H1 (cell line): ENCODE measurements at regions not wholly inside any gene's neighbourhood (a gene's known extent, or its start where the extent isn't known, plus 50 kb on each side); places are given as distances from the start of the nearest gene placed in this dataset.

Source experiments
- CTCF ChIA-PET: fragments of 300-600 bp; sonication (Branson Sonifier 250); formaldehyde crosslinking; loops from one replicate; lab custom pipeline; 2021; ENCODE audit not compliant: partially characterized antibody; lab: Charles Lee
- POLR2A ChIA-PET: fragments of 300-600 bp; sonication (Branson Sonifier 250); formaldehyde crosslinking; loops from one replicate; lab custom pipeline; 2021; ENCODE audit warnings: inconsistent platforms; ENCODE audit not compliant: partially characterized antibody; lab: Charles Lee
- DNase-seq, 2 experiments: peaks; one replicate each; pipeline versions ENCODE4 v3.0.0 to v3.0.0-alpha.2; 2010 to 2022; ENCODE audit warnings: low spot score in 2 of 2, low read depth in 1 of 2, mixed read lengths in 1 of 2
- FAIRE-seq: peaks from 2 replicates; lab custom pipeline; 2011; peaks lifted over from hg19 to GRCh38; lab: Jason Lieb, UNC
- H2AFZ ChIP-seq: 2 replicates; pipeline ENCODE4 v1.8.1; 2012; ENCODE audit warnings: low read length, inconsistent platforms
- H2AK5ac ChIP-seq: 2 replicates; pipeline ENCODE4 v1.6.1; 2013; ENCODE audit warnings: low read depth, low read length
- H2BK120ac ChIP-seq: replicated peaks from 2 replicates; pipeline ENCODE3; 2013; ENCODE audit warnings: low read depth, low read length, inconsistent platforms
- H2BK12ac ChIP-seq: 2 replicates; pipeline ENCODE4 v1.6.1; 2013; ENCODE audit warnings: low read depth, low read length
- H2BK15ac ChIP-seq: 2 replicates; pipeline ENCODE4 v1.6.1; 2013; ENCODE audit warnings: low read length
- H2BK20ac ChIP-seq: 2 replicates; pipeline ENCODE4 v1.6.1; 2013; ENCODE audit warnings: low read length
- H2BK5ac ChIP-seq: 2 replicates; pipeline ENCODE4 v1.6.1; 2013; ENCODE audit warnings: low read depth, low read length
- H3K14ac ChIP-seq: 2 replicates; pipeline ENCODE4 v1.6.1; 2013; ENCODE audit warnings: inconsistent platforms; ENCODE audit not compliant: insufficient read length
- H3K18ac ChIP-seq: 2 replicates; pipeline ENCODE4 v1.6.1; 2013; ENCODE audit warnings: low read length; ENCODE audit errors: extremely low read depth
- H3K23ac ChIP-seq: 2 replicates; pipeline ENCODE4 v1.6.1; 2013; ENCODE audit warnings: inconsistent platforms; ENCODE audit not compliant: insufficient read length
- H3K23me2 ChIP-seq: 2 replicates; pipeline ENCODE4 v1.6.1; 2013; ENCODE audit warnings: low read depth, low read length
- H3K27ac ChIP-seq: 2 replicates; pipeline ENCODE4 v1.6.1; 2011; ENCODE audit warnings: low read depth, low read length, inconsistent platforms
- H3K27me3 ChIP-seq, 4 experiments: replicated peaks in 1 of 4; 1 replicate in 1 of 4; 2 replicates in 3 of 4; pipeline versions ENCODE4 v1.6.1 to v1.8.1; 2011 to 2013; ENCODE audit warnings: low read length in 3 of 4, mild to moderate bottlenecking in 3 of 4, inconsistent platforms in 2 of 4, mixed read lengths in 2 of 4, moderate library complexity in 1 of 4; ENCODE audit not compliant: control insufficient read depth in 3 of 4, insufficient read depth in 3 of 4; ENCODE audit errors: extremely low read depth in 1 of 4
- H3K36me3 ChIP-seq, 4 experiments: 2 replicates each; pipeline versions ENCODE4 v1.6.1 to v1.8.1; 2011 to 2013; ENCODE audit warnings: mild to moderate bottlenecking in 4 of 4, low read length in 3 of 4, moderate library complexity in 2 of 4, control low read depth in 1 of 4, inconsistent platforms in 1 of 4; ENCODE audit not compliant: insufficient read depth in 4 of 4, control insufficient read depth in 2 of 4
- H3K4ac ChIP-seq: replicated peaks from 2 replicates; pipeline ENCODE3; 2013; ENCODE audit warnings: low read length, low read depth, mixed read lengths, inconsistent platforms; ENCODE audit not compliant: insufficient read length
- H3K4me1 ChIP-seq, 4 experiments: replicated peaks in 1 of 4; 1 replicate in 1 of 4; 2 replicates in 3 of 4; pipeline versions ENCODE4 v1.6.1 to v1.8.1; 2011 to 2013; ENCODE audit warnings: low read length in 3 of 4, inconsistent platforms in 2 of 4, mixed read lengths in 1 of 4; ENCODE audit not compliant: insufficient read depth in 4 of 4, control insufficient read depth in 3 of 4
- H3K4me2 ChIP-seq, 2 experiments: 2 replicates each; pipeline versions ENCODE4 v1.6.1 to v1.8.1; 2011 to 2013; ENCODE audit warnings: low read depth in 2 of 2, low read length in 2 of 2, control low read depth in 1 of 2, inconsistent platforms in 1 of 2, mild to moderate bottlenecking in 1 of 2; ENCODE audit not compliant: insufficient read depth in 1 of 2
- H3K4me3 ChIP-seq, 4 experiments: fragments of 200-600, 300-600 bp in 1 of 4; sonication (generic), shearing (Covaris generic), sonication (Bioruptor Twin) in 1 of 4; 2 replicates each; pipeline versions ENCODE4 v1.5.1 to v1.8.1; 2011 to 2016; ENCODE audit warnings: low read length in 4 of 4, low read depth in 3 of 4, control low read depth in 2 of 4, inconsistent platforms in 2 of 4, mild to moderate bottlenecking in 2 of 4, mixed read lengths in 1 of 4, moderate library complexity in 1 of 4; ENCODE audit not compliant: insufficient read depth in 2 of 4; ENCODE audit errors: extremely low read depth in 1 of 4
- H3K56ac ChIP-seq: replicated peaks from 2 replicates; pipeline ENCODE3; 2013; ENCODE audit warnings: low read depth, mild to moderate bottlenecking, mixed read lengths, low read length, inconsistent platforms; ENCODE audit not compliant: insufficient read length
- H3K79me1 ChIP-seq: 2 replicates; pipeline ENCODE4 v1.6.1; 2013; ENCODE audit warnings: low read depth, low read length, control low read depth
- H3K79me2 ChIP-seq, 2 experiments: 2 replicates each; pipeline versions ENCODE4 v1.6.1 to v1.8.1; 2012 to 2013; ENCODE audit warnings: low read length in 2 of 2, mild to moderate bottlenecking in 2 of 2, inconsistent platforms in 1 of 2; ENCODE audit not compliant: insufficient read depth in 2 of 2, control insufficient read depth in 1 of 2
- H3K9ac ChIP-seq, 4 experiments: replicated peaks in 1 of 4; 1 replicate in 1 of 4; 2 replicates in 3 of 4; pipeline versions ENCODE4 v1.6.1 to v1.8.1; 2011 to 2013; ENCODE audit warnings: low read depth in 3 of 4, low read length in 3 of 4, control low read depth in 2 of 4, mild to moderate bottlenecking in 2 of 4, moderate library complexity in 2 of 4, inconsistent platforms in 1 of 4; ENCODE audit errors: extremely low read depth in 1 of 4
- H3K9me3 ChIP-seq, 2 experiments: 2 replicates each; pipeline versions ENCODE4 v1.6.1 to v1.8.1; 2012 to 2013; ENCODE audit warnings: mild to moderate bottlenecking in 2 of 2, moderate library complexity in 2 of 2, control low read depth in 1 of 2, inconsistent platforms in 1 of 2, low read depth in 1 of 2, low read length in 1 of 2, mixed read lengths in 1 of 2; ENCODE audit not compliant: insufficient read depth in 2 of 2
- H4K20me1 ChIP-seq, 2 experiments: replicated peaks in 1 of 2; 2 replicates each; pipeline versions ENCODE3 to v1.8.1; 2011 to 2013; ENCODE audit warnings: inconsistent platforms in 2 of 2, low read length in 2 of 2, mild to moderate bottlenecking in 1 of 2; ENCODE audit not compliant: insufficient read depth in 2 of 2, control insufficient read depth in 1 of 2
- H4K5ac ChIP-seq: 2 replicates; pipeline ENCODE4 v1.6.1; 2013; ENCODE audit warnings: low read length, low read depth, mixed read lengths, inconsistent platforms; ENCODE audit not compliant: insufficient read length
- H4K8ac ChIP-seq: 2 replicates; pipeline ENCODE4 v1.8.0; 2013; ENCODE audit warnings: mild to moderate bottlenecking, moderate library complexity, low read length, inconsistent platforms; ENCODE audit not compliant: insufficient read depth; ENCODE audit errors: extremely low read depth
- H4K91ac ChIP-seq: replicated peaks from 2 replicates; pipeline ENCODE3; 2013; ENCODE audit warnings: low read length, mixed read lengths, inconsistent platforms; ENCODE audit not compliant: insufficient read length
- BACH1 ChIP-seq: IDR thresholded peaks from 2 replicates; pipeline ENCODE4 v1.6.1; 2012; ENCODE audit warnings: low read length, improper control_type of control experiment
- BCL11A ChIP-seq, 2 experiments: IDR thresholded peaks; one replicate each; pipeline ENCODE4 v1.6.1; 2011; ENCODE audit warnings: low read depth in 2 of 2, low read length in 2 of 2, mild to moderate bottlenecking in 2 of 2
- FOSL1 ChIP-seq: IDR thresholded peaks from 2 replicates; pipeline ENCODE4 v1.6.1; 2011; ENCODE audit warnings: mild to moderate bottlenecking, low read depth, low read length, moderate library complexity; ENCODE audit not compliant: insufficient read depth
- KDM5A ChIP-seq: fragments of 200-600 bp; IDR thresholded peaks from 2 replicates; pipeline ENCODE4 v1.7.1; 2012; ENCODE audit warnings: mild to moderate bottlenecking, low read length, inconsistent platforms, mixed read lengths
- NRF1 ChIP-seq: IDR thresholded peaks from 2 replicates; pipeline ENCODE4 v1.6.1; 2011; ENCODE audit warnings: mild to moderate bottlenecking, low read depth, low read length, improper control_type of control experiment
- RBBP5 ChIP-seq: IDR thresholded peaks from 2 replicates; pipeline ENCODE4 v1.7.1; 2012; ENCODE audit warnings: low read depth, mild to moderate bottlenecking, inconsistent platforms, low read length, moderate library complexity, borderline replicate concordance
- SP2 ChIP-seq: IDR thresholded peaks from 2 replicates; pipeline ENCODE4 v1.6.1; 2012; ENCODE audit warnings: mild to moderate bottlenecking, low read length, inconsistent platforms
- TBP ChIP-seq: IDR thresholded peaks from 2 replicates; pipeline ENCODE4 v1.6.1; 2011; ENCODE audit warnings: low read depth, low read length, improper control_type of control experiment
- WGBS, 2 experiments: shearing (Covaris generic) in 1 of 2; methylation state at CpG; one replicate each; pipeline versions ENCODE4 v1.1.6 to v1.1.7; 2013 to 2015; ENCODE audit warnings: low lambda C conversion rate in 2 of 2, mixed read lengths in 2 of 2, inconsistent platforms in 1 of 2, low coverage in 1 of 2, missing lambda C conversion rate in 1 of 2; ENCODE audit not compliant: insufficient replicate concordance in 2 of 2, insufficient coverage in 1 of 2, insufficient read length in 1 of 2; ENCODE audit errors: extremely low coverage in 1 of 2, missing lambda C conversion rate in 1 of 2; 5-methylcytosine and 5-hydroxymethylcytosine counted together

GRCh38 chr6:165855856-165856255 is 192.8 kb upstream of the PDE10A start:
- CTCF ChIA-PET = interaction anchor here (0.9 to 1.9 kb wide), 2 partner anchors 71 to 126 kb away, joined by 3 to 5 read pairs; no protein-coding TSS in a partner anchor
- WGBS, 2 experiments = 87% methylated on average over 5 of the region's 5 CpGs; no CpG with 5 or more reads in 1 of the 2 experiments
- no peak for FAIRE-seq

More at GRCh38 chr6:165855856-165856255, 192.8 kb upstream of the PDE10A start:
- Histone ChIP-seq H2BK20ac (no peak overlapping the region), H4K91ac (no peak overlapping the region), H3K4ac (no peak overlapping the region), H3K18ac (no peak overlapping the region), H2AFZ (no peak overlapping the region), H3K14ac (no peak overlapping the region), H2BK15ac (no peak overlapping the region), H4K20me1 (no peaks in the 10 kb centered on the region), H3K79me1 (no peaks in the 10 kb centered on the region), H3K23me2 (peaks cover 6% of the 10 kb centered on the region; the same call in 1 of the 2 replicates), H3K56ac (no peak overlapping the region), H3K27me3 (peaks cover 14 to 39% (median 28%) of the 10 kb centered on the region in 4 experiments), H3K9ac (no peak overlapping the region), H3K79me2 (no peaks in the 10 kb centered on the region), H2BK12ac (no peak overlapping the region), H3K9me3 (no peaks in the 10 kb centered on the region), H2BK5ac (no peak overlapping the region), H3K4me2 (no peak overlapping the region), H3K4me3 (no peak overlapping the region), H4K5ac (no peak overlapping the region), H3K36me3 (no peaks in the 10 kb centered on the region), H3K23ac (no peak overlapping the region), H2AK5ac (no peak overlapping the region), H2BK120ac (no peak overlapping the region), H3K27ac (no peak overlapping the region), H4K8ac (no peak overlapping the region), H3K4me1 (peaks cover 0 to 11% (median 3%) of the 10 kb centered on the region in 4 experiments; a peak in 4 of 7 replicates)
- no peak for DNase-seq
- POLR2A ChIA-PET = no interaction called here
- no peak for TF ChIP-seq BACH1
- TF ChIP-seq KDM5A = no peak
- no peak for TF ChIP-seq TBP
- no peak for TF ChIP-seq NRF1
- TF ChIP-seq RBBP5 = no peak
- TF ChIP-seq BCL11A (IDR thresholded peaks at IDR 0.05; ENCODE audit: low read depth in 2 of 2, low read length in 2 of 2) = no peak
- TF ChIP-seq SP2 = no peak
- no peak for TF ChIP-seq FOSL1
